22Rv1 (cell line): ENCODE measurements at regions not wholly inside any gene's neighbourhood (a gene's known extent, or its start where the extent isn't known, plus 50 kb on each side); places are given as distances from the start of the nearest gene placed in this dataset.

Source experiments
- CTCF ChIP-seq: fragments of 450-650 bp; IDR thresholded peaks from 2 replicates; pipeline ENCODE4 v1.5.1; 2017; ENCODE audit warnings: mild to moderate bottlenecking
- ZFX ChIP-seq: fragments of 450-650 bp; IDR thresholded peaks from 2 replicates; pipeline ENCODE4 v1.6.1; 2017; ENCODE audit warnings: antibody characterized with exemption, borderline replicate concordance

- no peak for TF ChIP-seq CTCF
- TF ChIP-seq ZFX, result no peak
Measured at GRCh38 chr12:105745811-105746210, 392.9 kb downstream of the NUAK1 start.
